ENCODE measurements at regions not wholly inside any gene's neighbourhood (a gene's known extent, or its start where the extent isn't known, plus 50 kb on each side); places are given as distances from the start of the nearest gene placed in this dataset.
"Not testable (repeated sequence)": the region's sequence is repeated elsewhere in the genome, so short reads cannot be mapped to it uniquely, and the experiment has no call there.

GRCh38 chr3:117011687-117012250 lies 302.2 kb downstream of the TUSC7 start:
- DNase-seq, result no peak

- peak in 1 of 2 experiments; percentile 5 for DNase-seq
Observed at GRCh38 chr3:117016378-117016777, 306.8 kb downstream of the TUSC7 start.

- DNase-seq, result no peak
Observed at GRCh38 chr3:117017135-117017894, 307.7 kb downstream of the TUSC7 start.

- no peak for DNase-seq
Observed at GRCh38 chr3:117018655-117019054, 309.1 kb downstream of the TUSC7 start.

- peak; percentile 41 to 59 for DNase-seq
Observed at GRCh38 chr3:117019082-117019713, 309.6 kb downstream of the TUSC7 start.

- no peak for DNase-seq
Observed at GRCh38 chr3:117026401-117026800, 316.8 kb downstream of the TUSC7 start.

- DNase-seq, result no peak
Observed at GRCh38 chr3:117035745-117036144, 326.2 kb downstream of the TUSC7 start.

- DNase-seq, result no peak
Observed at GRCh38 chr3:117036259-117036799, 326.8 kb downstream of the TUSC7 start.

GRCh38 chr3:117045143-117045542 lies 335.6 kb downstream of the TUSC7 start:
- DNase-seq, result no peak

- no peak for DNase-seq
Observed at GRCh38 chr3:117047951-117048705, 338.5 kb downstream of the TUSC7 start.

- DNase-seq, result no peak
Observed at GRCh38 chr3:117052395-117052794, 342.8 kb downstream of the TUSC7 start.

GRCh38 chr3:117054556-117054955 lies 345.0 kb downstream of the TUSC7 start:
- no peak for DNase-seq

- not testable (repeated sequence) for DNase-seq
Observed at GRCh38 chr3:117056946-117057345, 347.4 kb downstream of the TUSC7 start.

- DNase-seq, result peak in 1 of 2 experiments; percentile 20
Observed at GRCh38 chr3:117059067-117059955, 349.7 kb downstream of the TUSC7 start.

- DNase-seq, result no peak
Observed at GRCh38 chr3:117059956-117060270, 350.3 kb downstream of the TUSC7 start.

- no peak for DNase-seq
Observed at GRCh38 chr3:117063930-117064329, 354.4 kb downstream of the TUSC7 start.

GRCh38 chr3:117068301-117068700 lies 358.7 kb downstream of the TUSC7 start:
- DNase-seq, result no peak

- no peak for DNase-seq
Observed at GRCh38 chr3:117074826-117075225, 365.2 kb downstream of the TUSC7 start.

GRCh38 chr3:117079997-117080396 lies 370.4 kb downstream of the TUSC7 start:
- no peak for DNase-seq

GRCh38 chr3:117080872-117081271 lies 371.3 kb downstream of the TUSC7 start:
- no peak for DNase-seq

- no peak for DNase-seq
Observed at GRCh38 chr3:117084277-117084676, 374.7 kb downstream of the TUSC7 start.

GRCh38 chr3:117084739-117085270 lies 375.2 kb downstream of the TUSC7 start:
- DNase-seq, result no peak
